Omental fat pad (tissue), 3 donors: ENCODE measurements at regions not wholly inside any gene's neighbourhood (a gene's known extent, or its start where the extent isn't known, plus 50 kb on each side); places are given as distances from the start of the nearest gene placed in this dataset.
"Not testable (repeated sequence)": the region's sequence is repeated elsewhere in the genome, so short reads cannot be mapped to it uniquely, and the experiment has no call there.

Experiments
- ATAC-seq: fragments of 150-250 bp; one replicate; pipeline ENCODE4 v1.9.1; 2016; ENCODE audit warnings: mild to moderate bottlenecking, moderate library complexity; ENCODE audit not compliant: low FRiP score
- DNase-seq: peaks from one replicate; pipeline ENCODE4 v3.0.0-alpha.2; 2019; ENCODE audit warnings: low spot score
- TF ChIP-seq, protein P1 (sequence below), 3 donors: fragments of 450-650 bp; IDR thresholded peaks; one replicate each; pipeline ENCODE4 v1.5.1; 2016 to 2017; ENCODE audit warnings: antibody characterized with exemption in 3 of 3, mild to moderate bottlenecking in 3 of 3, moderate library complexity in 2 of 3

DNA sequence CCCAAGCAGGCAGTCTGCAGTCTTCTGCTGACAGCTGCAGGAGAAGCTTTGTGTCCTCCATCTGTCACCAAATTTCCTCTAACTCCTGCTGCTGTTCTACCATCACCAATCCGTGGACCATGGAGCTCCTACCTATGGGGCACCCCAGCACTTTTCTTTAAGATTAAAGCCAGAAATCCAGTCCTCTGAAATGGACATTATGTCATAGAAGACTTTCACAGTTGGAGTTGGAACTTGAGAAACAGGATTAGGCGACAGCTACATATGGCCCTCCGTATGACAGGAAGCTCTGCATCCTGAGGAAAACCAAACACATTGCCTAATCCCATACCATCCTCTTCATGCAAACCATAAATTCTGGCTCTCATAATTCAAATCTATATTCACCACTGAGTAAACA lies 470.6 kb upstream of the GALNTL6 start:
- TF ChIP-seq, protein P1, sequence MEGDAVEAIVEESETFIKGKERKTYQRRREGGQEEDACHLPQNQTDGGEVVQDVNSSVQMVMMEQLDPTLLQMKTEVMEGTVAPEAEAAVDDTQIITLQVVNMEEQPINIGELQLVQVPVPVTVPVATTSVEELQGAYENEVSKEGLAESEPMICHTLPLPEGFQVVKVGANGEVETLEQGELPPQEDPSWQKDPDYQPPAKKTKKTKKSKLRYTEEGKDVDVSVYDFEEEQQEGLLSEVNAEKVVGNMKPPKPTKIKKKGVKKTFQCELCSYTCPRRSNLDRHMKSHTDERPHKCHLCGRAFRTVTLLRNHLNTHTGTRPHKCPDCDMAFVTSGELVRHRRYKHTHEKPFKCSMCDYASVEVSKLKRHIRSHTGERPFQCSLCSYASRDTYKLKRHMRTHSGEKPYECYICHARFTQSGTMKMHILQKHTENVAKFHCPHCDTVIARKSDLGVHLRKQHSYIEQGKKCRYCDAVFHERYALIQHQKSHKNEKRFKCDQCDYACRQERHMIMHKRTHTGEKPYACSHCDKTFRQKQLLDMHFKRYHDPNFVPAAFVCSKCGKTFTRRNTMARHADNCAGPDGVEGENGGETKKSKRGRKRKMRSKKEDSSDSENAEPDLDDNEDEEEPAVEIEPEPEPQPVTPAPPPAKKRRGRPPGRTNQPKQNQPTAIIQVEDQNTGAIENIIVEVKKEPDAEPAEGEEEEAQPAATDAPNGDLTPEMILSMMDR (IDR thresholded peaks at IDR 0.05): no peak
- ATAC-seq (no peak), DNase-seq (no peak)

- DNase-seq (no peak), ATAC-seq (no peak)
- TF ChIP-seq, protein P1 (IDR thresholded peaks at IDR 0.05): no peak
Observed at GRCh38 chr4:171340258-171340657, 472.9 kb upstream of the GALNTL6 start.

GRCh38 chr4:171334549-171334948 lies 478.7 kb upstream of the GALNTL6 start:
- TF ChIP-seq, protein P1 (IDR thresholded peaks at IDR 0.05): no peak
- ATAC-seq (no peak), DNase-seq (no peak)

- TF ChIP-seq, protein P1 (IDR thresholded peaks at IDR 0.05): no peak
- DNase-seq (no peak), ATAC-seq (no peak)
Observed at GRCh38 chr4:171308661-171309060, 504.5 kb upstream of the GALNTL6 start.

GRCh38 chr4:171298048-171298718 lies 515.0 kb upstream of the GALNTL6 start:
- not testable (repeated sequence) for ATAC-seq, DNase-seq

DNA sequence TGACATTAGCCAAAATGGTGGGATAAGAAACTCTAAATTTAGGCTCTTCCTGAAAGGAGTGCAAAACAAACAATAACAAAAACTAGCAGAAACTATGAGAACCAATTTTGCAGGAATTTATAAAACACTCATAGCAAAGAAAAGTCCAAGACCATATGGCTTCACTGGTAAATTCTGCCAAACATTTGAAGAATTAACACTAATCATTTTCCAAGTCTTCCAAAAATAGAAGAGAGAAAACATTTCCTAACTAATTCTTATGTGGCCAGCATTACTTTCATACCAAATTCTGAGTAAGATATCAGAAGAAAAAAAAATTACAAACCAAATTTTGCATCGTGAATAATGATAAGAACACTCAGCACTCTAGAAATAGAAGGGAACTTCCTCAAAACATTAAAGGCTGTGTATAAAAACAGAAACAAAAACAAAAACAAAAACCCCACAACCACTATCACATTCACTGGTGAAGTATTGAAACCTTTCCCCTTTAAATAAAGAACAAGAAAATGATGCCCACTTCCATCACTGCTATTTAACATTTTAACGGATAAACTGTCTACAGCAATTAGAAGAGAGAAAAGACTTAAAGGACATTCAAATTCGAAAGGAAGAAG lies 524.3 kb upstream of the GALNTL6 start:
- DNase-seq: no peak

DNA sequence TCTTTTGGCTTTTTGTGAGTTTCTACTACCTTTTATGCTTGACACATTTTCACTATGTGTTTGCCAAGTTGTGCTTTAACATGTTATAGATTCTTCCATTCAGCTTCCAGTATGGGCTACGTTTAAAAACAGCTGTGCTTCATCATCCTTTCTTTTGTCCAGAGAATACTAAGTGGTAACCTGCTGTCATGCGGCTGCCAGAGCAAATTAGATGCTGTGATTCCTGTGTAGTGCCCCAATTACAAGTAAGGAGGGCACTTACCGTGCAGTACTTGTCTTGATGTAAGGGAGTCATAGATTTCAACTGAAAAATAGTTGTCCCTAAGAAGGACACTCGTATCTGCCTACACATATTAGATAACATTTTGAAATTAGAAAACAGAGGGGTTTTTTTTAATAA lies 531.8 kb upstream of the GALNTL6 start:
- TF ChIP-seq, protein P1 (IDR thresholded peaks at IDR 0.05): no peak
- ATAC-seq (no peak), DNase-seq (no peak)

More for the DNA sequence above, 524.3 kb upstream of the GALNTL6 start:
- no peak for ATAC-seq
- TF ChIP-seq, protein P1 (IDR thresholded peaks at IDR 0.05): no peak
